HS-27A (cell line): ENCODE measurements at regions not wholly inside any gene's neighbourhood (a gene's known extent, or its start where the extent isn't known, plus 50 kb on each side); places are given as distances from the start of the nearest gene placed in this dataset.
"Not testable (repeated sequence)": the region's sequence is repeated elsewhere in the genome, so short reads cannot be mapped to it uniquely, and the experiment has no call there.

Experiments
- DNase-seq: peaks from one replicate; pipeline ENCODE4 v3.0.0-alpha.2; 2012; ENCODE audit warnings: low read depth, missing footprints

- DNase-seq, result no peak
These were observed 91.6 kb downstream of the FZD1 start for GRCh38 chr7:91355695-91356435.

GRCh38 chr7:91356915-91357314 lies 92.7 kb downstream of the FZD1 start:
- DNase-seq, result no peak

- no peak for DNase-seq
These were observed 93.1 kb downstream of the FZD1 start for GRCh38 chr7:91357379-91357778.

GRCh38 chr7:91357901-91358300 lies 93.7 kb downstream of the FZD1 start:
- DNase-seq, result no peak

- DNase-seq, result no peak
These were observed 94.1 kb downstream of the FZD1 start for GRCh38 chr7:91358303-91358702.

GRCh38 chr7:91365097-91365496 lies 100.9 kb downstream of the FZD1 start:
- not testable (repeated sequence) for DNase-seq

- DNase-seq, result no peak
These were observed 101.9 kb downstream of the FZD1 start for GRCh38 chr7:91366091-91366490.

GRCh38 chr7:91367812-91368578 lies 103.8 kb downstream of the FZD1 start:
- no peak for DNase-seq

- no peak for DNase-seq
These were observed 108.1 kb downstream of the FZD1 start for GRCh38 chr7:91372323-91372722.

GRCh38 chr7:91373111-91373800 lies 109.0 kb downstream of the FZD1 start:
- no peak for DNase-seq

- no peak for DNase-seq
These were observed 110.2 kb downstream of the FZD1 start for GRCh38 chr7:91374321-91374989.

- DNase-seq, result no peak
These were observed 111.1 kb downstream of the FZD1 start for GRCh38 chr7:91375378-91375777.

GRCh38 chr7:91378131-91378530 lies 113.9 kb downstream of the FZD1 start:
- DNase-seq, result no peak

GRCh38 chr7:91379236-91379635 lies 115.0 kb downstream of the FZD1 start:
- no peak for DNase-seq

- DNase-seq, result no peak
These were observed 115.8 kb downstream of the FZD1 start for GRCh38 chr7:91379991-91380390.

GRCh38 chr7:91383053-91383904 lies 119.0 kb downstream of the FZD1 start:
- DNase-seq, result no peak

- no peak for DNase-seq
These were observed 119.7 kb downstream of the FZD1 start for GRCh38 chr7:91383905-91384274.

GRCh38 chr7:91394757-91395156 lies 130.5 kb downstream of the FZD1 start:
- not testable (repeated sequence) for DNase-seq

- DNase-seq, result not testable (repeated sequence)
These were observed 131.1 kb downstream of the FZD1 start for GRCh38 chr7:91395313-91395712.

- DNase-seq, result no peak
These were observed 132.9 kb downstream of the FZD1 start for GRCh38 chr7:91397096-91397495.

- DNase-seq, result no peak
These were observed 133.4 kb downstream of the FZD1 start for GRCh38 chr7:91397612-91398011.
